ENCODE measurements at regions not wholly inside any gene's neighbourhood (a gene's known extent, or its start where the extent isn't known, plus 50 kb on each side); places are given as distances from the start of the nearest gene placed in this dataset.

- TF ChIP-seq CTCF (IDR thresholded peaks at IDR 0.05): no peak
- TF ChIP-seq POLR2AphosphoS5 (IDR thresholded peaks at IDR 0.05): no peak
- no peak for TF ChIP-seq POLR2A (IDR thresholded peaks at IDR 0.05)
Observed at GRCh38 chr19:33902395-33902794, 105.7 kb downstream of the KCTD15 start.

All from suprapubic skin (tissue), 4 donors.